GM20000 (cell line): ENCODE measurements at regions not wholly inside any gene's neighbourhood (a gene's known extent, or its start where the extent isn't known, plus 50 kb on each side); places are given as distances from the start of the nearest gene placed in this dataset.

ENCODE experiments used
- DNase-seq: peaks from one replicate; pipeline ENCODE4 v3.0.0; 2012; ENCODE audit warnings: low spot score
- TF ChIP-seq, protein P1 (sequence below): IDR thresholded peaks from 2 replicates; pipeline ENCODE4 v1.5.1; 2012; ENCODE audit warnings: mild to moderate bottlenecking, control low read depth; ENCODE audit errors: extremely low read depth, missing control alignments

DNA sequence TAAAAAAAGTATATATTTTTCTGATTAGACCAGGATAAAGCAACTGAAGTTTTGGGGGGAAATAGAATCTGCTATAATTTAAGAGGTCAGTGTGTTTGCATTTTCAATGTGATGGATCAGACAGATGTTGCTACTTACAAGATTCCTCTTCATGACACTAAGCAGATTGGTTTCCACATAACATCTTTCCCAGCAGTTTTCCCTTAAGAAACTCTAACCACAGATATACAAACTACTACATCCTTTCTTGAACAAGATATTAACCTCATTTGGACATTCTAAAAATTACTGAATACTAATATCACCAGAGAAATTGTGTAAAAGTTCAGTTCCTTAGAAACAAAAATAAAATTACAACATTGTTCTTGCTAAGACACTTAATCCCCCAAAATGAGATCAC, 106.7 kb upstream of the GUCY1A1 start:
- DNase-seq = no peak
- TF ChIP-seq, protein P1, sequence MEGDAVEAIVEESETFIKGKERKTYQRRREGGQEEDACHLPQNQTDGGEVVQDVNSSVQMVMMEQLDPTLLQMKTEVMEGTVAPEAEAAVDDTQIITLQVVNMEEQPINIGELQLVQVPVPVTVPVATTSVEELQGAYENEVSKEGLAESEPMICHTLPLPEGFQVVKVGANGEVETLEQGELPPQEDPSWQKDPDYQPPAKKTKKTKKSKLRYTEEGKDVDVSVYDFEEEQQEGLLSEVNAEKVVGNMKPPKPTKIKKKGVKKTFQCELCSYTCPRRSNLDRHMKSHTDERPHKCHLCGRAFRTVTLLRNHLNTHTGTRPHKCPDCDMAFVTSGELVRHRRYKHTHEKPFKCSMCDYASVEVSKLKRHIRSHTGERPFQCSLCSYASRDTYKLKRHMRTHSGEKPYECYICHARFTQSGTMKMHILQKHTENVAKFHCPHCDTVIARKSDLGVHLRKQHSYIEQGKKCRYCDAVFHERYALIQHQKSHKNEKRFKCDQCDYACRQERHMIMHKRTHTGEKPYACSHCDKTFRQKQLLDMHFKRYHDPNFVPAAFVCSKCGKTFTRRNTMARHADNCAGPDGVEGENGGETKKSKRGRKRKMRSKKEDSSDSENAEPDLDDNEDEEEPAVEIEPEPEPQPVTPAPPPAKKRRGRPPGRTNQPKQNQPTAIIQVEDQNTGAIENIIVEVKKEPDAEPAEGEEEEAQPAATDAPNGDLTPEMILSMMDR = no peak

DNA sequence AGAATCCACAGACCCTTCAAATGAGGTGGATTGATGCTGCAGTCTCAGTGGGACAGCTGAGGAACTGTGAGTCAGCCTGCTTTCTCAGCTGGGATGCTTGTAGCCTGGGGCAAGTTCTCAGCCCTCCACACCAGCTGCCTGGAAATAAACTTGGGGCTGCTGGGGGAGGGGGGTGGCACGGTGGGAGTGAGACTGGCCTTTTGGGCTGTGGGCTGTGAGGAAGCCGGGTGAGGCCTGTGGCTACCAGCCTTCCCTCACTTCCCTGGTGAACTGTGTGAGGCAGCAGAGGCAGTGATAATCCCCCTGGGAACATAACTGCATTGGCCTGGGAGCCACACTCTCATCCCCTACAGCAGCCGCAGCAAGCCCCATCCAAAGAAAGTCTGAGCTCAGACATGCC, 114.5 kb upstream of the GUCY1A1 start:
- TF ChIP-seq, protein P1 = no peak
- no peak for DNase-seq

DNA sequence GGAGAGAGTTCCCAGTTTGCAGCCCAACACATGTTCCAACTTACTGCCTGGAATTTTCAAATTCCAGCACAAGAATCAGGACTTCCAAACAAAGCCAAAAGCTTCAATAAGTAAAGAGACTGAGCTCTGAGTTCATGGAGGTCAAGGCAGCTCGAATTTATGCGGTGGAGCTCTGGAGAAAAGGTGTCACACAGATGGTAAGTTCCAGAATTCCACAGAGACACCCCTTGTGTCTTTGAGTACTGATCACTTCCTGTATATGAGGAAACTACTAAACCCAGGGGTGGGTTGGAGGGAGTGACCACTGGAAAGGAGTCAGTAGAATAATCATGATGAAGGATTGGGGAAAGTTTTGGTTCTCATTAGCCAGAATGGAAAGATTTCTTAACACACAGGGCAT, 118.5 kb upstream of the GUCY1A1 start:
- TF ChIP-seq, protein P1 = no peak
- DNase-seq = no peak

DNA sequence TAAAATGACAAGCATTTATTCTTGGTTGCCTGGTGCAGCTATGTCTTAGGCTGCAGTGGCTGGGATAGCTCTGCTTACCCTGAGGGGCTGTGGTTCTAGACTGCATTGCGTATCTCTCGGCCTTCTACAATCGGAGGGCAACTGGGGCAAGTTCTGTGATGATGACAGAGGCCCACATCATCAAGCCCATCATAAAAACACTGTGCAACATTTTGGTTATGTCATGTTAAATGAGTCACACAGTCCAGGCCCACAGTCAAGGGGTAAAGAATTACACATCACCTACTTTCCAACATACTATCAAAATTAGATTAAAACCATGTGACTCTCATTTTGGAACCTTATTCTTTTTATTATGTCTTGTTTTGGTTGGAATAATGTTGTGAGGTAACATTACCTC, 120.2 kb upstream of the GUCY1A1 start:
- TF ChIP-seq, protein P1 = no peak
- DNase-seq = no peak

DNA sequence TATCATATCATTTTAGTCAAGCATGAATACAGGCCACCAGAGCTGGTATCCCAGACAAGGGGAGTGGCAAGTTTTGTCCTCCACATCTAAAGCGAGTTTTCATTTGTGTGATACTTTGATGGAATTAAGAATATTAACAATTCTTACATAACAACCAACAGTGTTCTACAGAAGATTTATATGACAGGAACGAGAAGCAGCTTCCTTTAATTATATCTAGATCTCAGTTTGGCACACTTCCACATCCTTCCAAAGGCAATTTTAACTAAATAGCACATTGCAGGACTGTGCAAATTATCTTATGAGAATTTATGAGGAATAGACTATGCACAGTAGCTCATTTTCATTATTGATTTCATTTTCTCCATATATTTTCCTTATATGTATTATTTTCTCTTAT, 121.2 kb upstream of the GUCY1A1 start:
- TF ChIP-seq, protein P1 = no peak
- no peak for DNase-seq

DNA sequence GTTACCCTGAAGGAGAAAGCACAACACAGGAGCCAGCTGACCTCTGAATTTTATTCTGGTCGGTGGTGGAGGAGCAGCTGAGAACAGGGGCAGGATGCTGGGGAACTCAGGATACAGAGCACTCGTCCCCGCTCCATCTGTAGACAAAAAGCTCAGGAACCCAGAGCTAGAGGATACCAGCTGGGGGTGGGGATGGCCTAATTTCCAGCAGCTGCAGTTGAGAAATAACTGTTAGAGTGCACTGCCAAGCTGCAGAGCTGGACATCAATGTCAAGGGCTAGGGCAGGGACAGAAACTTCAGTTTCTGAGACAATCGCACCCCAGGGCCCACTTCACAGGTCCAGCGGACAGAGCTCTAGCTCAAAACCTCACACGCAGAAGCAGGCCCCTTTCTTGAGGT, 122.1 kb upstream of the GUCY1A1 start:
- DNase-seq = no peak
- TF ChIP-seq, protein P1 = no peak

DNA sequence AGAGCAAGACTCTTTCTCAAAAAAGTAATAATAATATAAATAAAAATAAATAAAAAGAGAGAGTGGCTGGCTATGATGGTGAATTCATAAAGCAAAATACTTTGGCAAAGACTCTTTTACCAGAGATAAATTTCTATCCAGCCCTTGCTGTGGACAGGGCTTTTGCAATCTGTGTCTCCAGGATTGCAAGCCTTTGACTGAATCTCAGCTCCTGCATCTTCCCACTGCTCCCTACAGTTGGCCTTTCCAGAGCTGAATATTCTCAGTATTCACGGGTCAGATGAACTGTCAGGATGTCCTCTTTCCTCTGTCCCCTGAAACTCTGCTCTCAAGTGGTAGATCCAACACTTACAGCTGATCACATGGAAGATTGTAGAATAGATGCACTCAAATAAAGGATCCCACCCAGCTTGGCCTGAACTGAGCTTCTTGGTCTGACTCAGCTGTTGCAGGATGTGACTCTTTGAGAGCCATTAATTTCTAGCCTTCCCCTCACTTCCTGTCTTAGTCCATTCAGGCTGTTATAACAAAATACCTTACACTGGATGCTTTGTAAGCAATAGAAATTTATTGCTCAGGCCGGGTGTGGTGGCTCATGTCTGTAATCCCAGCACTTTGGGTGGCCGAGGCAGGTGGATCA, 123.4 kb upstream of the GUCY1A1 start:
- TF ChIP-seq, protein P1 = no peak
- DNase-seq = peak; percentile 11
